Gastroesophageal sphincter (tissue), 3 donors: ENCODE measurements at regions not wholly inside any gene's neighbourhood (a gene's known extent, or its start where the extent isn't known, plus 50 kb on each side); places are given as distances from the start of the nearest gene placed in this dataset.

Experiments
- CTCF ChIP-seq, 4 experiments: fragments of 200-600 bp in 2 of 4; fragments of 450-650 bp in 2 of 4; sonication (generic) in 1 of 4; IDR thresholded peaks; one replicate each; pipeline ENCODE4 v1.5.1; 2017 to 2019; ENCODE audit warnings: antibody characterized with exemption in 4 of 4, mild to moderate bottlenecking in 2 of 4, moderate library complexity in 2 of 4
- POLR2A ChIP-seq, 2 donors: fragments of 450-650 bp; IDR thresholded peaks; one replicate each; pipeline ENCODE4 v1.6.1; 2017; ENCODE audit warnings: antibody characterized with exemption in 2 of 2, mild to moderate bottlenecking in 2 of 2, moderate library complexity in 1 of 2
- POLR2AphosphoS5 ChIP-seq: sonication (generic); formaldehyde crosslinking; IDR thresholded peaks from one replicate; pipeline ENCODE4 v1.6.1; 2017; ENCODE audit warnings: antibody characterized with exemption

GRCh38 chr18:22701795-22702194, 231.3 kb upstream of the RBBP8 start:
- TF ChIP-seq POLR2AphosphoS5 (no peak), CTCF (IDR thresholded peaks at IDR 0.05) (no peak), POLR2A (IDR thresholded peaks at IDR 0.05) (no peak)
